ENCODE measurements at regions not wholly inside any gene's neighbourhood (a gene's known extent, or its start where the extent isn't known, plus 50 kb on each side); places are given as distances from the start of the nearest gene placed in this dataset.

DNA sequence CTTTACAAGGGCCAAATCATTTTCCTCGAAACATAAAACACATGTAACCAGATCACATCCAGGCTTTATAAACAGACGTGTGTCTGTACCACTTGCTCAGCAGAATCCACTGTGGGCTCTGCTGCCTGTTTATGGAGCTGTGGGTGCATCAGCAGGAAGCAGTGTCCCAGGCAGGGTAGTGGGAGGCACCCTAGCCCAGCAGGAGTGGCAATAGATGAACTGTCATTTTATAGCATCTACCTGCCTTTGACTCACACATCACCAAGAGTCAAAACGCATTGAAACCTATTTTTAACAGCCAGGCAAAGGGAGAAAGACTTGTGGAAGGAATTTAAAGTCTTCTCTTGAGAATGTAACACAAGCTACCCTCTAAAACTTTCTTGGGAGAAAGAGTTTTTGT lies 169.1 kb upstream of the TENM3 start:
- H3K4me3 ChIP-seq (ENCODE audit: low read length): no peak overlapping the region
- no peaks in the 10 kb centered on the region for H3K36me3 ChIP-seq (replicated peaks; ENCODE audit: insufficient read depth, low read length)
- H3K4me2 ChIP-seq (ENCODE audit: low read depth, low read length): no peak overlapping the region
- H3K9ac ChIP-seq (ENCODE audit: low read length): no peak overlapping the region
- no peaks in the 10 kb centered on the region for H3K9me3 ChIP-seq (replicated peaks; ENCODE audit: insufficient read depth, low read length)
- DNase-seq: no peak
- no peak overlapping the region for H2AFZ ChIP-seq (ENCODE audit: low read length)
- no peaks in the 10 kb centered on the region for H4K20me1 ChIP-seq (ENCODE audit: insufficient read depth, low read length)
- no peak overlapping the region for H3K27ac ChIP-seq (ENCODE audit: low read length)
- no peaks in the 10 kb centered on the region for H3K79me2 ChIP-seq (ENCODE audit: low read length)
- no peaks in the 10 kb centered on the region for H3F3A ChIP-seq (ENCODE audit: insufficient read depth, low read length)
- H3K27me3 ChIP-seq (replicated peaks; ENCODE audit: insufficient read depth, low read length): no peaks in the 10 kb centered on the region
- no peaks in the 10 kb centered on the region for H3K4me1 ChIP-seq (ENCODE audit: low read length)
- H3K9me2 ChIP-seq (replicated peaks; ENCODE audit: insufficient read depth, low read length): no peaks in the 10 kb centered on the region
- TF ChIP-seq EZH2 (optimal IDR thresholded peaks at IDR 0.05; ENCODE audit: low read depth, low read length) (no peak), EZH2phosphoT487 (IDR thresholded peaks at IDR 0.05; ENCODE audit: low read length) (no peak)
- TF ChIP-seq, protein P1, sequence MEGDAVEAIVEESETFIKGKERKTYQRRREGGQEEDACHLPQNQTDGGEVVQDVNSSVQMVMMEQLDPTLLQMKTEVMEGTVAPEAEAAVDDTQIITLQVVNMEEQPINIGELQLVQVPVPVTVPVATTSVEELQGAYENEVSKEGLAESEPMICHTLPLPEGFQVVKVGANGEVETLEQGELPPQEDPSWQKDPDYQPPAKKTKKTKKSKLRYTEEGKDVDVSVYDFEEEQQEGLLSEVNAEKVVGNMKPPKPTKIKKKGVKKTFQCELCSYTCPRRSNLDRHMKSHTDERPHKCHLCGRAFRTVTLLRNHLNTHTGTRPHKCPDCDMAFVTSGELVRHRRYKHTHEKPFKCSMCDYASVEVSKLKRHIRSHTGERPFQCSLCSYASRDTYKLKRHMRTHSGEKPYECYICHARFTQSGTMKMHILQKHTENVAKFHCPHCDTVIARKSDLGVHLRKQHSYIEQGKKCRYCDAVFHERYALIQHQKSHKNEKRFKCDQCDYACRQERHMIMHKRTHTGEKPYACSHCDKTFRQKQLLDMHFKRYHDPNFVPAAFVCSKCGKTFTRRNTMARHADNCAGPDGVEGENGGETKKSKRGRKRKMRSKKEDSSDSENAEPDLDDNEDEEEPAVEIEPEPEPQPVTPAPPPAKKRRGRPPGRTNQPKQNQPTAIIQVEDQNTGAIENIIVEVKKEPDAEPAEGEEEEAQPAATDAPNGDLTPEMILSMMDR (IDR thresholded peaks at IDR 0.05; ENCODE audit: low read length): no peak

DNA sequence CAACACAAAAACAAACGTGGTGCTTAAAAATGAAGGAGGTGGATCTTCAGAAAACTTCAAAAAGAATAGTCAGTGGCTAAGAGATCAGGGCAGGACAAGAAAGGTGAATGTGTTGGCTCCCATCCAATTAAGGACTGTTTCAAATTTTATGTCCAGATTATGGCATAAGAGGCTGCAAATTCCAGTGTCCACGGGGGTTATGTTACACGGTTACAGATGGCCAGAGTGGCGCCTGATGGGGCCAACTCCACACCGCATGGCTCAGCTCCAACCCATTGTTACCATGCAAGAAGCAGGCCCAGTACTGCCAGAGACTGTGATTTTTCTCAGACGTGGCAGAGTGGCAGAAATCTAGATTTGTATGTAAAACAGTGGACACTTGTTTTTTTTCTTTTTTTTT lies 168.4 kb upstream of the TENM3 start:
- H3K36me3 ChIP-seq (replicated peaks; ENCODE audit: insufficient read depth, low read length): no peaks in the 10 kb centered on the region
- no peak overlapping the region for H3K27ac ChIP-seq (ENCODE audit: low read length)
- no peaks in the 10 kb centered on the region for H3K27me3 ChIP-seq (replicated peaks; ENCODE audit: insufficient read depth, low read length)
- H3K9me3 ChIP-seq (replicated peaks; ENCODE audit: insufficient read depth, low read length): no peaks in the 10 kb centered on the region
- H3K4me1 ChIP-seq (ENCODE audit: low read length): no peaks in the 10 kb centered on the region
- H3F3A ChIP-seq (ENCODE audit: insufficient read depth, low read length): no peaks in the 10 kb centered on the region
- TF ChIP-seq, protein P1 (IDR thresholded peaks at IDR 0.05; ENCODE audit: low read length): no peak
- TF ChIP-seq EZH2 (optimal IDR thresholded peaks at IDR 0.05; ENCODE audit: low read depth, low read length) (no peak), EZH2phosphoT487 (IDR thresholded peaks at IDR 0.05; ENCODE audit: low read length) (no peak)
- H3K4me2 ChIP-seq (ENCODE audit: low read depth, low read length): no peak overlapping the region
- no peak overlapping the region for H3K4me3 ChIP-seq (ENCODE audit: low read length)
- no peaks in the 10 kb centered on the region for H4K20me1 ChIP-seq (ENCODE audit: insufficient read depth, low read length)
- H3K9ac ChIP-seq (ENCODE audit: low read length): no peak overlapping the region
- no peaks in the 10 kb centered on the region for H3K9me2 ChIP-seq (replicated peaks; ENCODE audit: insufficient read depth, low read length)
- H2AFZ ChIP-seq (ENCODE audit: low read length): no peak overlapping the region
- H3K79me2 ChIP-seq (ENCODE audit: low read length): no peaks in the 10 kb centered on the region
- DNase-seq: no peak

DNA sequence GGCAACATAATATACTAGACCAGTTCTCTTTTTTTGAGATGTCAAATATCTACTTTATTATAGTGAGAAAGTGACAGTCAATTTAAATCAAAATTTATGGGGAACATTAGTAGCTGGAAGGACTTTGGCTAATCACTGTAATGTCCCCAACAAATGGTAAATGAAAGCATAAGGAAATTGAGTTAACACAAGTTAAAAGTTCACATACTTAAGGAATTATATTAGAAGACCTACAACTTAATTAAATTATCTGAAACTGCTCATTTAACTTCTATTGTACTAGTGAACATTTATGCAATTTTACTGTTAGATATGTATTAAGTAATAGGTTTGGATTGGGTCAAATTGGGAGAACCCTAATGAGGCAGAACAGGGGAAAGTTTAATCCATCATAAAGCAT lies 160.3 kb upstream of the TENM3 start:
- H3K27me3 ChIP-seq (replicated peaks; ENCODE audit: insufficient read depth, low read length): no peaks in the 10 kb centered on the region
- H3K9ac ChIP-seq (ENCODE audit: low read length): no peak overlapping the region
- no peak overlapping the region for H2AFZ ChIP-seq (ENCODE audit: low read length)
- H3F3A ChIP-seq (ENCODE audit: insufficient read depth, low read length): no peaks in the 10 kb centered on the region
- DNase-seq: no peak
- H4K20me1 ChIP-seq (ENCODE audit: insufficient read depth, low read length): no peaks in the 10 kb centered on the region
- TF ChIP-seq EZH2phosphoT487 (IDR thresholded peaks at IDR 0.05; ENCODE audit: low read length) (no peak), EZH2 (optimal IDR thresholded peaks at IDR 0.05; ENCODE audit: low read depth, low read length) (no peak)
- TF ChIP-seq, protein P1 (IDR thresholded peaks at IDR 0.05; ENCODE audit: low read length): no peak
- no peaks in the 10 kb centered on the region for H3K4me1 ChIP-seq (ENCODE audit: low read length)
- H3K27ac ChIP-seq (ENCODE audit: low read length): no peak overlapping the region
- H3K79me2 ChIP-seq (ENCODE audit: low read length): no peaks in the 10 kb centered on the region
- H3K9me2 ChIP-seq (replicated peaks; ENCODE audit: insufficient read depth, low read length): no peaks in the 10 kb centered on the region
- no peak overlapping the region for H3K4me3 ChIP-seq (ENCODE audit: low read length)
- no peaks in the 10 kb centered on the region for H3K36me3 ChIP-seq (replicated peaks; ENCODE audit: insufficient read depth, low read length)
- H3K4me2 ChIP-seq (ENCODE audit: low read depth, low read length): no peak overlapping the region
- H3K9me3 ChIP-seq (replicated peaks; ENCODE audit: insufficient read depth, low read length): no peaks in the 10 kb centered on the region

Measured in MM.1S (cell line).